T-helper 17 cell (primary cell): ENCODE measurements at regions not wholly inside any gene's neighbourhood (a gene's known extent, or its start where the extent isn't known, plus 50 kb on each side); places are given as distances from the start of the nearest gene placed in this dataset.

ENCODE experiments used
- ATAC-seq: fragments of 150-1000 bp; cut with Tn5 transposase; 2 replicates; pipeline ENCODE4 v1.10.0; 2021; ENCODE audit warnings: mild to moderate bottlenecking, moderate library complexity
- DNase-seq, 3 donors: peaks; one replicate each; pipeline versions ENCODE4 v3.0.0 to v3.0.0-alpha.2; 2020 to 2021
- H3K9me3 ChIP-seq: one replicate; pipeline ENCODE4 v1.7.0; 2013; ENCODE audit warnings: low read length, mild to moderate bottlenecking; ENCODE audit not compliant: control insufficient read depth, poor library complexity, severe bottlenecking
- H3K27ac Mint-ChIP-seq: one replicate; pipeline ENCODE4 v1.8.0; 2022; ENCODE audit warnings: mild to moderate bottlenecking, moderate library complexity, mixed read lengths
- H3K27me3 Mint-ChIP-seq: one replicate; pipeline ENCODE4 v1.8.0; 2022; ENCODE audit warnings: mixed read lengths
- H3K36me3 Mint-ChIP-seq: one replicate; pipeline ENCODE4 v1.8.0; 2022; ENCODE audit warnings: low read depth, mixed read lengths
- H3K4me1 Mint-ChIP-seq: one replicate; pipeline ENCODE4 v1.8.0; 2022; ENCODE audit warnings: mild to moderate bottlenecking, mixed read lengths
- H3K4me3 Mint-ChIP-seq: one replicate; pipeline ENCODE4 v1.8.0; 2022; ENCODE audit warnings: mild to moderate bottlenecking, moderate library complexity, mixed read lengths

DNA sequence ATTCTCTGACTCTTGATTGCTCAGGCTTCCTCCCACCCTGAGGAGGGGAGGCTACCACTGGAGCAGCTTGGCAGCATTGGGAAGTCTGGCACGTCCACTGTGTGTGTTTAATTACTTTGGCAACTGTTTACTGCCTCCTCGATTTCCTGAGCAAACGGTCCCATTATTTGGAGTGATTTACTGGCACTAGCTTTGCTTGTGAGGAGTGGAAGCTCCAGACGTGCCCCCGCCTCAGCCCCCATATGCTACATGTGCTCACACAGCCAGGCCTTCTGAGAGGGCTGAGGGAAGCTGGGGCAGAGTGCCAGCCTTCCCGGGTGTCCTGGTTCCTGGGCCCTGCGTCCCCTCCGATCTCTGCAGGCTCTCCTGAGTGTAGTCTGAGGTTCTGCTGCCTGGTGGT is 306.2 kb downstream of the PTPRU start:
- no peak for DNase-seq
- no peaks in the 10 kb centered on the region for H3K36me3 Mint-ChIP-seq
- no peaks in the 10 kb centered on the region for H3K4me1 Mint-ChIP-seq
- no peak for ATAC-seq
- H3K27me3 Mint-ChIP-seq = peaks cover 9% of the 10 kb centered on the region
- no peak overlapping the region for H3K4me3 Mint-ChIP-seq
- no peaks in the 10 kb centered on the region for H3K9me3 ChIP-seq
- H3K27ac Mint-ChIP-seq = no peak overlapping the region

- DNase-seq = no peak
- Mint-ChIP-seq H3K4me3 (no peak overlapping the region), H3K27ac (no peak overlapping the region), H3K27me3 (peaks cover 9% of the 10 kb centered on the region), H3K36me3 (no peaks in the 10 kb centered on the region), H3K4me1 (no peaks in the 10 kb centered on the region)
- no peak for ATAC-seq
- no peaks in the 10 kb centered on the region for H3K9me3 ChIP-seq
Observed at GRCh38 chr1:29541631-29542030, 305.3 kb downstream of the PTPRU start.

- Mint-ChIP-seq H3K4me1 (no peaks in the 10 kb centered on the region), H3K4me3 (no peak overlapping the region), H3K36me3 (no peaks in the 10 kb centered on the region), H3K27ac (no peak overlapping the region), H3K27me3 (peaks cover 9% of the 10 kb centered on the region)
- no peaks in the 10 kb centered on the region for H3K9me3 ChIP-seq
- ATAC-seq (no peak), DNase-seq (no peak)
Observed at GRCh38 chr1:29540801-29541357, 304.6 kb downstream of the PTPRU start.

GRCh38 chr1:29539971-29540370 is 303.6 kb downstream of the PTPRU start:
- DNase-seq = no peak
- no peak overlapping the region for H3K4me3 Mint-ChIP-seq
- ATAC-seq = no peak
- H3K4me1 Mint-ChIP-seq = no peaks in the 10 kb centered on the region
- no peaks in the 10 kb centered on the region for H3K36me3 Mint-ChIP-seq
- H3K27me3 Mint-ChIP-seq = peaks cover 9% of the 10 kb centered on the region
- no peaks in the 10 kb centered on the region for H3K9me3 ChIP-seq
- no peak overlapping the region for H3K27ac Mint-ChIP-seq

DNA sequence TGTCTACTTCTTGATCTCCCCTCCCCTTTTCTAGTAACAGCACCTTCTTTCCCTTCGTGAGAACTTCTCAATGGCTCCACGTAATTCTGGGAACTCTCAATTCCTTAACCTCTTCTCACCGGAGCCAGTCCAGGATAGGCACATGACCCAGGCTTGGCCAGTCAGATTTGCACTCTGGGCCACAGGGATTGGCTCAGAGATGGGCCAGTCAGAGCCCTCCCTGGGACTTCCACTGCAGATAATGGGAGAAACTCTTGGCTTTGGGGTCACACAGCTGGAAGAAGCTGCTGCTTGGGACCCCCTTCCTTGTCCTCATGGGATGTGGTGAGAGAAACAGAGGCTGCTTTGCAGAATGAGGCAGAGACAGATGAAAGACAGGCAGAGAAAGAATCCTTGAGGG is 302.3 kb downstream of the PTPRU start:
- DNase-seq (no peak), ATAC-seq (no peak)
- no peak overlapping the region for H3K27ac Mint-ChIP-seq
- no peak overlapping the region for H3K4me3 Mint-ChIP-seq
- no peaks in the 10 kb centered on the region for H3K4me1 Mint-ChIP-seq
- H3K36me3 Mint-ChIP-seq = no peaks in the 10 kb centered on the region
- H3K9me3 ChIP-seq = no peaks in the 10 kb centered on the region
- H3K27me3 Mint-ChIP-seq = peaks cover 9% of the 10 kb centered on the region

DNA sequence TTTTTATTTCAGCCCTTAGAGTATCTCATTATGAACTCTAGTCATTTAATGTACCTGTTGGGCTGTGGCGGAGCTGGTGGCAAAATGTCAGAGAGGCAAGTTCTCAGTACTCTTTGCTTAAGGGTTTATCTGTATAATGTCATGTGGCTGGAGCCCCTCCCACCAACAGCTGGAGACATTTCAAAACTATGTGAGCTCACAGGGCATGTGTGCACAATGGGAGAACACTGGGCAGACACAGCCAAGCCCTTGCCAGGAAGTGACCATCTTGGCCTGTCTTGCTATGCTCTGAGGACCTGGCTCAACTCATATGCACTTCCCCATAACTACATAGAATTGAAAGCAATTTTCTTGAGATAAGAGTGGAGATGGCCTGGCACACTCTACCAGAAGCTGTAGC is 296.4 kb downstream of the PTPRU start:
- no peaks in the 10 kb centered on the region for H3K9me3 ChIP-seq
- no peaks in the 10 kb centered on the region for H3K4me1 Mint-ChIP-seq
- no peak for ATAC-seq
- H3K4me3 Mint-ChIP-seq = no peak overlapping the region
- no peak for DNase-seq
- H3K27ac Mint-ChIP-seq = no peak overlapping the region
- H3K27me3 Mint-ChIP-seq = peaks cover 2% of the 10 kb centered on the region
- no peaks in the 10 kb centered on the region for H3K36me3 Mint-ChIP-seq

GRCh38 chr1:29532285-29532684 is 296.0 kb downstream of the PTPRU start:
- Mint-ChIP-seq H3K27ac (no peak overlapping the region), H3K27me3 (peaks cover 7% of the 10 kb centered on the region), H3K36me3 (no peaks in the 10 kb centered on the region), H3K4me1 (no peaks in the 10 kb centered on the region), H3K4me3 (no peak overlapping the region)
- H3K9me3 ChIP-seq = no peaks in the 10 kb centered on the region
- ATAC-seq (no peak), DNase-seq (no peak)

DNA sequence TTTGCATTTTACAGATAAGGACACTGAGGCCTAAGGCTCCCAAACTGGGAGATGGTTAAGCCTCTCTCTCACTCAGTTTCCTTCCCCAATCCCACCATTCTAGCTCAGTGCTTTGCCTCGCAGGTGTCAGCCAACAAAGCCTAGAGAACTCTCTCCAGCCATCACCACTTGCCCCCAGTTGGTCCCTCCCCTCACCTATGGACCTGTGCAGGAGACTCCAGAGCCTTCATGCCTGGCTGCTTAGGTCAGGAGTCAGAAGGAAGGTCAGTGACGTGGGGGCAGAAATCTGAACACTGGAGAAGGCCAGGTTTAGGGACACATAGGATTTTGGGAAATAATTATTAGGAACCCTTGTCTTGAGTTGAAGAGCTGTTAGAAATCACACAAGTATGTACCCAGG is 295.3 kb downstream of the PTPRU start:
- H3K4me1 Mint-ChIP-seq = no peaks in the 10 kb centered on the region
- no peaks in the 10 kb centered on the region for H3K9me3 ChIP-seq
- ATAC-seq (no peak), DNase-seq (no peak)
- H3K36me3 Mint-ChIP-seq = no peaks in the 10 kb centered on the region
- H3K27me3 Mint-ChIP-seq = peaks cover 14% of the 10 kb centered on the region
- H3K4me3 Mint-ChIP-seq = no peak overlapping the region
- H3K27ac Mint-ChIP-seq = no peak overlapping the region

DNA sequence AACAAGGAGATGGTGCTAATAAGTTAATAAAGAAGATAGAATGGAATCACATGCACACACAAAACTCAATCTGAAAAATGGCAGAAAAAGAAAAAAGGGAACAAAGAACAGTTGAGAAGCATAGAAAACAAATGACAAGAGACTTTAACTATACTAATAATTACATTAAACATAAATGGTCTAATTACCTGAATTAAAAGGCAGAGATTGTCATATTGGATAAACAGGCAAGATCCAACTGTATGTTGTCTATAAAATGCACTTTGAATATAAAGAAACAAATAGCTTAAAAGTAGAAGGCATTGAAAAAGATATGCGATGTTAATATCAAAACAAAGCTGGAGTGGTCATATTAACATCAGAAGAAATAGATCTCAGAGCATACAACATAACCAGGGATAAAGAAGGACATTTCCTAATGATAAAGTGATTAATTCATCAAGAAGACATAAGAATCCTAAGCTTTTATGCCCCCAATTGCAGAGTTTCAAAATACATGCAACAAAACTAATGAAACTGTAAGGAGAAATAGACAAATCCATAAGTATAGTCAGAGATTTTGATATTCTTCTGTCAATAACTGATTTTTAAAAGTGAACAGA is 293.5 kb downstream of the PTPRU start:
- ATAC-seq = no peak
- Mint-ChIP-seq H3K4me1 (no peaks in the 10 kb centered on the region), H3K27ac (no peak overlapping the region), H3K4me3 (no peak overlapping the region), H3K36me3 (no peaks in the 10 kb centered on the region), H3K27me3 (peaks cover 28% of the 10 kb centered on the region)
- DNase-seq = no peak
- H3K9me3 ChIP-seq = no peaks in the 10 kb centered on the region

DNA sequence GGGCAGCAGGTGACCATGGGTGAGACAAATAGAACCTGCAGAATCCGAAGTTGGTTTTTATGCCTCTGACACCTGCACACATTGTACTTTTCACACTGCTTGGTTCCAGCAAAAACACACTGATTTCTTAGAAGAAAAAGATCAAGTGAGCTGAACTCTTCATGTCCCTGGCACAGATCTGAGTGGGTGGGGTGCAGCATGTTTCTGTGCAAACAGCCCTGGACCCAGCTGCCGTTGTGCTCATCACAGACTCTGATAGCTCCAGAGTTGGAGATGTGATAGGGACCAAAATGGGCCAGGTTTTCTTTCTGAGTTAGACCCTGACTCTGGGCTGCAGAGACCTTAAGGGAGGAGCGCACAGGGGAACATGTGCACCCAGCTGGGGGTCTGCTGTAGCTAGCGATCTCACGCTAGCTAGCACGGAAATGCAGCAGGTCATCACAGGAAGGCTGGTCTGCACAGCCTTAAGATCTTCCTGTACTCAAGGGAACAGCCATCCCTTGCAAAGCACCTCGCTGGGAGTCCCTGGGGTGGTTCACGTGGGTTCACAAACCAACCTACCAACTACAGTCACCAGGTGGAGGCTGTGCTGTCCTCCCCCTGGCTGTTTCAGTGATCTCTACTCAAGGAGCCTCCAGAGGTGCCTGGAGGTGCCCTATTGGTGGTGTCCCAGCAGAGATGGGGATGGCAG is 291.1 kb downstream of the PTPRU start:
- Mint-ChIP-seq H3K4me3 (no peak overlapping the region), H3K4me1 (peaks cover under 1% of the 10 kb centered on the region), H3K36me3 (no peaks in the 10 kb centered on the region), H3K27me3 (peaks cover 47% of the 10 kb centered on the region), H3K27ac (no peak overlapping the region)
- H3K9me3 ChIP-seq = no peaks in the 10 kb centered on the region
- DNase-seq (no peak), ATAC-seq (no peak)

DNA sequence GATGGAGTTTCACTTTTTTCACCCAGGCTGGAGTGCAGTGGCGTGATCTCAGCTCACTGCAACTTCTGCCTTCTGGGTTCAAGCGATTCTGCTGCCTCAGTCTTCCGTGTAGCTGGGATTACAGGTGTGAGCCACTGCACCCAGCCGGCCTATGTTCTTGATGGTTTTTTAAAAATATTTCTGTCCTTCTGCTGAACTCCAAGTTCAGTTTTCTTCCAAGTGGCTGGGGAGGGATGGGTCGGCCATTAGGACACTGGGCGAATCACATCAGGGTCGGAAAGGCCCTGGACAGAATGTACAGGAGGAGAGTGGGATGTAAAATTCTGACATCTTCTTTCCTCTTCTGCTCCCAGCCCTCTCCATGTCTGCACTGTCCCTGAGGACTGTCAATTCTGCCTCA is 289.6 kb downstream of the PTPRU start:
- Mint-ChIP-seq H3K27me3 (peaks cover 47% of the 10 kb centered on the region), H3K27ac (no peak overlapping the region), H3K4me3 (no peak overlapping the region), H3K36me3 (no peaks in the 10 kb centered on the region), H3K4me1 (peaks cover 2% of the 10 kb centered on the region)
- no peaks in the 10 kb centered on the region for H3K9me3 ChIP-seq
- ATAC-seq = no peak
- no peak for DNase-seq

DNA sequence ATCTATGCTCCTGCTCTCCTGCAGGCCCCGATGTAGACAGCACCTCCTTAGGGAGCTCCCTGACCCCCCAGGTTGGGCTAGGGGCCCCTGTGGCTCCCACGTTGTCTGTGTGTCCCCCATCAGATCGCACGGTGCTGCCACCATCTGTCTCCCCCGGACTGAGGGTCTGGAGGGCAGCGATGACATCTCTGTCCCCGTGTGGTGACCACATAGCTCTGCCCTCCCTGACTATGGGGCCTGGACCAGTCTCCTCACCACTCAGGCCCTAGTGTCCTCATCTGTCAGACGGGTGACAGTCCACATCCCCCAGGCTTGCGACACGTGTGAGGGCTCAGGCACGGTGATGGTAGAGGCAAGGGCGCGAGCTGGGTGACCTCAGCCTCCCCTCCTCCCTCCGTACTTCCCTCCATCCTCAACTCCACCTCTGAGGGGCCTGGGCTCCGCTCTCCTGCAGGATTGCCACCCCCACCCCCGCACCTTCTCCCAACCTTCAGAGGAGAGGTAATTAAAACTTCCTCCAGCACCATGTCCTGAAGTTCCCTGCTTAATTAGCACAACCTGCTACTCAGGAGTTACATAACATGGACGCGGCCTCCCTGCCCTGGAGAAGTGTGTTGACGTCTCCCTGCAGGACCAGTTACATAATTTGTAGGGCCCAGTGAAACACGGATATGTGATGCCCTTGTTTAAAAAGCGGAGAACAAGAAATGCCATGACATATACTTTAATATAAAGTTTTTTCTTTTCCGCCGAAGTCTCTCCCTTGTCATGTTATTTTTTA is 288.2 kb downstream of the PTPRU start:
- peaks cover 2% of the 10 kb centered on the region for H3K4me1 Mint-ChIP-seq
- ATAC-seq = no peak

GRCh38 chr1:29523576-29523975 is 287.3 kb downstream of the PTPRU start:
- ATAC-seq = no peak
- H3K36me3 Mint-ChIP-seq = no peaks in the 10 kb centered on the region

More for the DNA sequence above, 288.2 kb downstream of the PTPRU start:
- Mint-ChIP-seq H3K36me3 (no peaks in the 10 kb centered on the region), H3K27me3 (peaks cover 55% of the 10 kb centered on the region), H3K4me3 (no peak overlapping the region), H3K27ac (no peak overlapping the region)
- no peaks in the 10 kb centered on the region for H3K9me3 ChIP-seq
- DNase-seq = no peak

More at GRCh38 chr1:29523576-29523975, 287.3 kb downstream of the PTPRU start:
- peaks cover 2% of the 10 kb centered on the region for H3K4me1 Mint-ChIP-seq
- no peak overlapping the region for H3K4me3 Mint-ChIP-seq
- no peak overlapping the region for H3K27ac Mint-ChIP-seq
- H3K27me3 Mint-ChIP-seq = peaks cover 64% of the 10 kb centered on the region
- no peak for DNase-seq
- no peaks in the 10 kb centered on the region for H3K9me3 ChIP-seq
